Neural cell (in vitro differentiated cells): ENCODE measurements at regions not wholly inside any gene's neighbourhood (a gene's known extent, or its start where the extent isn't known, plus 50 kb on each side); places are given as distances from the start of the nearest gene placed in this dataset.

Experiments used
- H2AFZ ChIP-seq: fragments of 200-600, 300-800 bp; sonication (generic), shearing (Covaris generic); 2 replicates; pipeline ENCODE4 v1.6.0; 2014; ENCODE audit warnings: low read depth, mild to moderate bottlenecking, antibody characterized with exemption, low read length, moderate library complexity
- H3F3A ChIP-seq: fragments of 200-600 bp; shearing (Covaris generic); 2 replicates; pipeline ENCODE4 v1.6.1; 2016; ENCODE audit warnings: mild to moderate bottlenecking, moderate library complexity, mixed read lengths, antibody characterized with exemption, low read length; ENCODE audit not compliant: insufficient read depth, poor library complexity, severe bottlenecking
- H3K27ac ChIP-seq: fragments of 200-600, 300-800 bp; sonication (generic), shearing (Covaris generic); 2 replicates; pipeline ENCODE4 v1.5.1; 2014; ENCODE audit warnings: mild to moderate bottlenecking, low read length, moderate library complexity
- H3K27me3 ChIP-seq: fragments of 300-800, 200-600 bp; sonication (generic), shearing (Covaris generic); 2 replicates; pipeline ENCODE4 v1.6.0; 2014; ENCODE audit warnings: mild to moderate bottlenecking, low read depth, low read length, moderate library complexity; ENCODE audit not compliant: insufficient read depth
- H3K36me3 ChIP-seq: fragments of 300-800, 200-600 bp; sonication (generic), shearing (Covaris generic); 2 replicates; pipeline ENCODE4 v1.5.1; 2014; ENCODE audit warnings: mild to moderate bottlenecking, antibody characterized with exemption, low read length, moderate library complexity; ENCODE audit not compliant: insufficient read depth
- H3K4me2 ChIP-seq: fragments of 300-800, 200-600 bp; sonication (generic), shearing (Covaris generic); 2 replicates; pipeline ENCODE4 v1.6.0; 2014; ENCODE audit warnings: mild to moderate bottlenecking, low read length
- H3K4me3 ChIP-seq: fragments of 300-800, 200-600 bp; sonication (generic), shearing (Covaris generic); 2 replicates; pipeline ENCODE4 v1.5.1; 2014; ENCODE audit warnings: mild to moderate bottlenecking, low read length, moderate library complexity
- H3K79me2 ChIP-seq: fragments of 200-600 bp; shearing (Covaris generic); replicated peaks from 2 replicates; pipeline ENCODE4 v1.6.0; 2014; ENCODE audit warnings: mild to moderate bottlenecking, low read length, moderate library complexity; ENCODE audit not compliant: insufficient read depth
- H3K9ac ChIP-seq: fragments of 300-800, 200-600 bp; sonication (generic), shearing (Covaris generic); 2 replicates; pipeline ENCODE4 v1.6.1; 2016; ENCODE audit warnings: mild to moderate bottlenecking, low read length, mixed read lengths
- H3K9me2 ChIP-seq: fragments of 200-600 bp; shearing (Covaris generic); 2 replicates; pipeline ENCODE4 v1.6.1; 2016; ENCODE audit warnings: mild to moderate bottlenecking, low read length, mixed read lengths; ENCODE audit not compliant: insufficient read depth
- H3K9me3 ChIP-seq: fragments of 200-600, 300-800 bp; sonication (generic), shearing (Covaris generic); 2 replicates; pipeline ENCODE4 v1.6.1; 2016; ENCODE audit warnings: mild to moderate bottlenecking, mixed run types, low read length, moderate library complexity, mixed read lengths
- H4K20me1 ChIP-seq: fragments of 200-600 bp; shearing (Covaris generic); 2 replicates; pipeline ENCODE4 v1.6.1; 2016; ENCODE audit warnings: mild to moderate bottlenecking, mixed run types; ENCODE audit not compliant: insufficient read depth
- EP300 ChIP-seq: fragments of 450-650 bp; conservative IDR thresholded peaks from 2 replicates; pipeline ENCODE4 v1.6.1; 2014; ENCODE audit warnings: antibody characterized with exemption, mild to moderate bottlenecking, moderate library complexity; ENCODE audit not compliant: poor library complexity, severe bottlenecking
- EZH2 ChIP-seq: fragments of 200-600, 300-800 bp; shearing (Covaris generic), sonication (generic); IDR thresholded peaks from 2 replicates; pipeline ENCODE4 v1.6.1; 2014; ENCODE audit warnings: antibody characterized with exemption, low read length, borderline replicate concordance, mild to moderate bottlenecking; ENCODE audit not compliant: insufficient read depth, poor library complexity, severe bottlenecking
- MXI1 ChIP-seq: fragments of 450-650 bp; conservative IDR thresholded peaks from 2 replicates; pipeline ENCODE4 v1.6.1; 2014; ENCODE audit warnings: antibody characterized with exemption, mild to moderate bottlenecking; ENCODE audit not compliant: poor library complexity, severe bottlenecking
- POLR2AphosphoS5 ChIP-seq: IDR thresholded peaks from 2 replicates; pipeline ENCODE4 v1.6.1; 2012
- RAD21 ChIP-seq: fragments of 450-650 bp; conservative IDR thresholded peaks from 2 replicates; pipeline ENCODE4 v1.6.1; 2014; ENCODE audit warnings: antibody characterized with exemption, mild to moderate bottlenecking, moderate library complexity
- REST ChIP-seq: IDR thresholded peaks from 2 replicates; pipeline ENCODE4 v1.6.1; 2012; ENCODE audit warnings: borderline replicate concordance
- SMC3 ChIP-seq: fragments of 450-650 bp; conservative IDR thresholded peaks from 2 replicates; pipeline ENCODE4 v1.6.1; 2014; ENCODE audit warnings: antibody characterized with exemption, mild to moderate bottlenecking, moderate library complexity; ENCODE audit not compliant: poor library complexity
- TAF1 ChIP-seq: IDR thresholded peaks from 2 replicates; pipeline ENCODE4 v1.6.1; 2012; ENCODE audit warnings: low read depth
- TF ChIP-seq, protein P1 (sequence below): fragments of 450-650 bp; IDR thresholded peaks from 2 replicates; pipeline ENCODE4 v1.5.1; 2014; ENCODE audit warnings: antibody characterized with exemption, mild to moderate bottlenecking, moderate library complexity; ENCODE audit not compliant: poor library complexity, severe bottlenecking

- Histone ChIP-seq H3K9ac (no peak overlapping the region), H3F3A (no peaks in the 10 kb centered on the region), H3K4me3 (no peak overlapping the region), H3K79me2 (no peaks in the 10 kb centered on the region), H3K36me3 (no peaks in the 10 kb centered on the region), H2AFZ (no peak overlapping the region), H3K27me3 (no peaks in the 10 kb centered on the region), H3K9me3 (no peaks in the 10 kb centered on the region), H3K27ac (no peak overlapping the region), H3K9me2 (no peaks in the 10 kb centered on the region), H4K20me1 (no peaks in the 10 kb centered on the region), H3K4me2 (no peak overlapping the region)
- TF ChIP-seq POLR2AphosphoS5 (no peak), REST (no peak), EP300 (no peak), MXI1 (no peak), SMC3 (no peak), TAF1 (no peak), EZH2 (no peak), RAD21 (no peak)
- TF ChIP-seq, protein P1, sequence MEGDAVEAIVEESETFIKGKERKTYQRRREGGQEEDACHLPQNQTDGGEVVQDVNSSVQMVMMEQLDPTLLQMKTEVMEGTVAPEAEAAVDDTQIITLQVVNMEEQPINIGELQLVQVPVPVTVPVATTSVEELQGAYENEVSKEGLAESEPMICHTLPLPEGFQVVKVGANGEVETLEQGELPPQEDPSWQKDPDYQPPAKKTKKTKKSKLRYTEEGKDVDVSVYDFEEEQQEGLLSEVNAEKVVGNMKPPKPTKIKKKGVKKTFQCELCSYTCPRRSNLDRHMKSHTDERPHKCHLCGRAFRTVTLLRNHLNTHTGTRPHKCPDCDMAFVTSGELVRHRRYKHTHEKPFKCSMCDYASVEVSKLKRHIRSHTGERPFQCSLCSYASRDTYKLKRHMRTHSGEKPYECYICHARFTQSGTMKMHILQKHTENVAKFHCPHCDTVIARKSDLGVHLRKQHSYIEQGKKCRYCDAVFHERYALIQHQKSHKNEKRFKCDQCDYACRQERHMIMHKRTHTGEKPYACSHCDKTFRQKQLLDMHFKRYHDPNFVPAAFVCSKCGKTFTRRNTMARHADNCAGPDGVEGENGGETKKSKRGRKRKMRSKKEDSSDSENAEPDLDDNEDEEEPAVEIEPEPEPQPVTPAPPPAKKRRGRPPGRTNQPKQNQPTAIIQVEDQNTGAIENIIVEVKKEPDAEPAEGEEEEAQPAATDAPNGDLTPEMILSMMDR, result no peak
These were observed 131.1 kb upstream of the NCAM1 start for GRCh38 chr11:112829971-112830654.

DNA sequence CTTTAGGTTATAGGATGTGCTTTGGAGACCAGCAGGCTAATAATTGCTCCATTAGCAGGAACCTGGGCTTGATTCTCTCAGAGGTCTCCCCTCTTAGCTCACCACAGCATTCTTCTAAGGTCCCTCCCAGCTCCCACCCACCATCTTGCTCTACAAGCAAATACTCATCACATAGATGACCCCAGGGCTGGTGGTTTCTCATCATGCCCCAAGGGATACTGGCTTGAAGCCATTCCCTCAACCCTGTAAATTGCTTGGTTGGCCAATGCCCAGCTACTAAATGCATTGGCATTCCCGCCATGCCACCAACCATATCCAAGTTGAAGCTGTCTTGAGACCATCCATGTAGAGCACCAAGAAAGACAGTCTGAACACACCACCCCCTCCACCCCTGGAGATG lies 130.2 kb upstream of the NCAM1 start:
- H3K4me3 ChIP-seq, result no peak overlapping the region
- no peak overlapping the region for H3K4me2 ChIP-seq
- no peaks in the 10 kb centered on the region for H3F3A ChIP-seq
- no peaks in the 10 kb centered on the region for H4K20me1 ChIP-seq
- H3K9me2 ChIP-seq, result no peaks in the 10 kb centered on the region
- no peak overlapping the region for H2AFZ ChIP-seq
- H3K27me3 ChIP-seq, result no peaks in the 10 kb centered on the region
- no peaks in the 10 kb centered on the region for H3K36me3 ChIP-seq
- no peaks in the 10 kb centered on the region for H3K9me3 ChIP-seq
- no peak overlapping the region for H3K9ac ChIP-seq
- TF ChIP-seq RAD21 (no peak), POLR2AphosphoS5 (no peak), TAF1 (no peak)
- H3K27ac ChIP-seq, result no peak overlapping the region
- H3K79me2 ChIP-seq, result no peaks in the 10 kb centered on the region
